Skeletal muscle cell (primary cell): ENCODE measurements at regions not wholly inside any gene's neighbourhood (a gene's known extent, or its start where the extent isn't known, plus 50 kb on each side); places are given as distances from the start of the nearest gene placed in this dataset.
"Not testable (repeated sequence)": the region's sequence is repeated elsewhere in the genome, so short reads cannot be mapped to it uniquely, and the experiment has no call there.

Experiments
- DNase-seq: peaks from one replicate; pipeline ENCODE4 v3.0.0-alpha.2; 2010; ENCODE audit warnings: low read depth
- H3K4me3 ChIP-seq: 2 replicates; pipeline ENCODE4 v1.5.1; 2011; ENCODE audit warnings: low read depth, mild to moderate bottlenecking, control low read depth, low read length, moderate library complexity

GRCh38 chr6:164057876-164058275 lies 643.4 kb downstream of the QKI start:
- H3K4me3 ChIP-seq = no peak overlapping the region
- no peak for DNase-seq

DNA sequence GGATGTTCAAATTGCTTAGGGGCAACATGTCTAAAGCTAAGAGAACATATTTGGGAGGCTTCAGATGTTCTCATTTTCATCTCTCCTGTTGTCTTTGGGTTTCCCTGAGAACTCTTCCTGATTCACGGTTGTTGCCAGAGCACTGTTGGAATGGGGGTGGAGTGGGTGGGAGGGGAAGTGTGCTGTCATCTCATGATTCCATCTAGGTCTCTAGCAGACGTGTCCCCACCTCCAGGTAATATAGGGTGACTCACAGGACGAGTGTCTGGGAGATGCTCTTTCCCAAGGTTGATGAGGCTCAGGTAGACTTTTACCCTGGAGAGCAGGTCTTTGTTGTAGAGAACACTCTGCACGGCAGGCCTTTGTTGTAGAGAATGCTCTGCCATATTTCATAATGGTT lies 636.9 kb downstream of the QKI start:
- DNase-seq = no peak
- H3K4me3 ChIP-seq = no peak overlapping the region

GRCh38 chr6:164049517-164049988 lies 635.0 kb downstream of the QKI start:
- H3K4me3 ChIP-seq = no peak overlapping the region
- DNase-seq = no peak

GRCh38 chr6:164048840-164049516 lies 634.5 kb downstream of the QKI start:
- no peak overlapping the region for H3K4me3 ChIP-seq
- no peak for DNase-seq

DNA sequence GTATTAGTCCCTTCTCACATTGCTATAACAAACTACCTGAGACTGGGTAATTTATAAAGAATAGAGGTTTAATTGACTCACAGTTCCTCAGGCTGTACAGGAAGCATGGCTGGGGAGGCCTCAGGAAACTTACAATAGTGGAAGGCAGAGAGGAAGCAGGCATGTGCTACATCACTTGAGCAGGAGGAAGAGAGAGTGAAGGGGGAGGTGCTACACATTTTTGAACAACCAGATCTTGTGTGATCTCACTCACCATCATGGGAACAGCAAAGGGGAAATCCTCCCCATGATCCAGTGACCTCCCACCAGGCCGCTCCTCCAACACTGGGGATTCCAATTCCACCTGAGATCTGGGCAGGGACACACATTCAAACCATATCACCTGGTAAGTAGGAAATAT lies 630.6 kb downstream of the QKI start:
- no peak for DNase-seq

GRCh38 chr6:164043656-164044055 lies 629.1 kb downstream of the QKI start:
- DNase-seq, H3K4me3 ChIP-seq: not testable (repeated sequence)

More for the DNA sequence above, 630.6 kb downstream of the QKI start:
- no peak overlapping the region for H3K4me3 ChIP-seq

- H3K4me3 ChIP-seq = no peak overlapping the region
- DNase-seq = no peak
Observed at GRCh38 chr6:164042212-164042611, 627.7 kb downstream of the QKI start.

GRCh38 chr6:164040994-164041393 lies 626.5 kb downstream of the QKI start:
- no peak overlapping the region for H3K4me3 ChIP-seq
- no peak for DNase-seq

GRCh38 chr6:164039954-164040375 lies 625.4 kb downstream of the QKI start:
- no peak overlapping the region for H3K4me3 ChIP-seq
- DNase-seq = no peak

DNA sequence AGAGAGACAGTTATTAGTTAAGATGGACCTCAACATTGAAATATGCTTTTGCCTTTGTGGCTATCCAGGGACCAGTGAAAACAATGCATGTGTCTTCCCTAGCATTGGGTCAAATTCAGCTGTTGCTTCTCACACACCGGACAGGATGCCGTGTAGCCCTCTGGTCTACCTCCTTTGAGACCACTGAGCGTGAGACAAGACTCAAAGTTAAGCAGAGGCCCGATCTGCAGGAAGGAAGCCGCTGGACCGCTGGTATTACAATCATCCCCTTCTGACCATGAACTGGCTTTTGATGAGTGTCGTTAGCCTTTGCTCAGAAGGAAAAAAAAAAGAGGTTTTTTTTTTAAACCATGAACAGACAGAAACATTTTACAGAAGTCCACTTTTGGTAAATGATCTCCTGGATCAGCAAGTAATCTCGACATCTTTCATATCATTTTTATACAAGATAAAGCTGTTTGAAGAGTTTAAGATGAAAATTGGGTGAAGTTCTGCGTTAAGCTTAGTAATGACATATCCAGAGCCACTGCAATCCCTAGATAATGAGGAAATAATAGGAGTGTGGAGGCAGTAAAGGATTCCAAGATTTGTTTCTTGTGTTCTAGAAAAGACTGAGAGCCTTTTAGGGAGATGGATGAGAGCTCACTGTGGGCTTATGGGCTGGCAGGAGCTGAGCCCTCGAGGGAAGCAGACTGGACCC lies 622.8 kb downstream of the QKI start:
- no peak for DNase-seq
- no peak overlapping the region for H3K4me3 ChIP-seq

GRCh38 chr6:164035900-164036485 lies 621.5 kb downstream of the QKI start:
- H3K4me3 ChIP-seq = no peak overlapping the region
- no peak for DNase-seq

DNA sequence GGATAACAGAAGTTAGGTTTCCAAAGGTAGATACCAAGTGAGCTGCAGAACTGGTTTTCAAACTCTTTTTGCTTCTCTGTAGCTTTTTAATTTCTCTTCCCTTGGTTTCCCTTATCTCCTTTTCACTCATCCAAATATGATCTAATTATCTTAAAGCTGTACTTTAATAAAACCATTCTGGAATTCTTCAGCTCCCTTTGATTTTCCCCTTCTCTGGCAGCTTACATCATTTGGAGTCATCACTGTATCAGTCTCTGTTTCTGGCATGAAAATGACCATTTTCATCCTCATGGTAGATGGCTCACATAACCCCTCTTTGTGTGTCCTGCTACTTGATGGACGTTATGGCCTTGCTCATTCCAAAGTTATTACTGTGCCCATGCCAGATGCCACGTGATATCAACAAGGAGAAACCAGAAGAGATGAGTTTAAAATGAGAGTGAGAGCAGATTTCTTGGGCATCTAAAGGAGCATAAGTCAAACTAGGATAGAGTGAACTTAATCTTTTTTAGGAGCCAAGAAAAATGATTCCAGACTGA lies 620.2 kb downstream of the QKI start:
- no peak for DNase-seq
- H3K4me3 ChIP-seq = no peak overlapping the region

GRCh38 chr6:164025180-164025579 lies 610.7 kb downstream of the QKI start:
- no peak overlapping the region for H3K4me3 ChIP-seq
- DNase-seq = no peak

DNA sequence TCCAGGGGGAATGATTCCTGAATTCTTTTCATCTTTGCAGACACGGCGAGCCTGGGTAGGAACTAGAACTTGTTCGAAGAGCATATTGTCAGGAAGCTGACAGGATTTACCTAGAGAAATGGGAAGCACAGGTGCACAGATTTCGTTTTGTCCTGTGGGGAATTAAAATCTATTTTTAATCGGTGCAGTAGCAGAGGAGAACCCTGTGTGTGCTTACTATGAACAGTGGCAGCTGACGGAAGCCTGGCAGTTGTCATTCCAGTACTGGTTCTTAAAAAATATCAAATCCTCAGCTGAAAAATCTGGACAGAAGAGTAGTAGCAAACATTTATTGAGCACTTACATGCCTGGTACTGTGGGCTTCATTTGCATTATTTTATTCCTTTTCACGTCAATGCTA lies 609.0 kb downstream of the QKI start:
- DNase-seq = no peak
- no peak overlapping the region for H3K4me3 ChIP-seq

DNA sequence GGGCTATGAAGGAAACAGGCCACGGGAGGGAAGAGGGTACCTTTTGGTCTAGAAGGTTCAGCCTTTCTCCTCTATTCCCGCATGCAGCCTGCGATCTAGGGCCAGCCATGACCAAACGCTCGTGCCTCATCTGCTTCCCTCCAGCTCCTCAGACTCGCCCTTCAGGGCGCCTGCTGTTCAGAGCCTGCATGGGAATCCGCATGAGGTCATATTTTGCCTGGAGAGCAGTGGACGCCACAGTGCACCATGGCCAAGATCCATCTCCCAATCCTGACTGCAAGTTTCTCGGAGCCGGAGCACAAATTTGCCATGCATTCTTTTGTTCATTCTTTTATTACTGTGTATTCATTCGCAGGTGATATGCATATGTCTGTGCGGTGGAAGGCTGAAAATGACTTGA lies 608.1 kb downstream of the QKI start:
- H3K4me3 ChIP-seq = no peak overlapping the region
- no peak for DNase-seq

GRCh38 chr6:164021589-164022250 lies 607.2 kb downstream of the QKI start:
- no peak overlapping the region for H3K4me3 ChIP-seq
- DNase-seq = no peak

GRCh38 chr6:164020142-164020541 lies 605.6 kb downstream of the QKI start:
- DNase-seq = no peak
- H3K4me3 ChIP-seq = no peak overlapping the region

GRCh38 chr6:164018133-164018532 lies 603.6 kb downstream of the QKI start:
- no peak overlapping the region for H3K4me3 ChIP-seq
- DNase-seq = no peak

DNA sequence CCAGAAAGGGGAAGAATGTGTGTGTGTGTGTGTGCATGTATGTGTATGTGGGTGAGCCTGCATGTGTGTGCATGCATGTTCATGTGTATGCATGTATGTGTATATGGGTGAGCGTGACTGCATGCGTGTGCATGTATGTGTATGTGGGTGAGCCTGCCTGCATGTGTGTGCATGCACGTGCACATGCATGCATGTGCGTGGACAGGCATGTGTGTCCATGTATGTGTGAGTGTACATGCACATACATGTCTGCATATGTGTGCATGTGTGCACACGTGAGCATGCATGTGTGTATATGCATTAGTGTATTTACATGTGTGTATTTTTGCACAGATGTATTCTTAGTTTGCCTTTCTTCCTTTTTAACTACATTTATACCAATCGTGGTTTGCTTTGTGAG lies 601.5 kb downstream of the QKI start:
- H3K4me3 ChIP-seq = no peak overlapping the region
- DNase-seq = no peak

DNA sequence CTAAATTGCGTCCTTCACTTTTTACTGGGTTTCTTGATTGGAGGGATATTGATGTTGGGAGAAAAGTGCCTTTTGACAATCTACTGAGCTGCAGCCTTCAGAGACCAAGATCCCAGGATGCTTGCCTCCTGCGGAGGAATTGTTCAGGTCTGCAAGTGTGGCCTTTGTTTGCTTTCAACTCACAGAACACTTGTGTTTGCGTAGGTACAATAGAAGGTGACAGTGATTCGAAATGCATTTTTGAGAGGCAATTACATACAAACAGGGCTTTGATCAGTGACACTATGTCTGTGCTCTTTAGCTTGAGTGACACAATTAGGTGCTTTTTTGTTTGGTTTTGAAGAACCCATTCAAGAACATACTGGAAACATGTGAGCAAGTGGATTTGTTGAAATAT lies 600.6 kb downstream of the QKI start:
- no peak overlapping the region for H3K4me3 ChIP-seq
- no peak for DNase-seq
